ENCODE measurements at regions not wholly inside any gene's neighbourhood (a gene's known extent, or its start where the extent isn't known, plus 50 kb on each side); places are given as distances from the start of the nearest gene placed in this dataset.

GRCh38 chr2:120809151-120809550 is 73.5 kb downstream of the GLI2 start:
- no peak for DNase-seq (ENCODE audit: low read depth)

DNA sequence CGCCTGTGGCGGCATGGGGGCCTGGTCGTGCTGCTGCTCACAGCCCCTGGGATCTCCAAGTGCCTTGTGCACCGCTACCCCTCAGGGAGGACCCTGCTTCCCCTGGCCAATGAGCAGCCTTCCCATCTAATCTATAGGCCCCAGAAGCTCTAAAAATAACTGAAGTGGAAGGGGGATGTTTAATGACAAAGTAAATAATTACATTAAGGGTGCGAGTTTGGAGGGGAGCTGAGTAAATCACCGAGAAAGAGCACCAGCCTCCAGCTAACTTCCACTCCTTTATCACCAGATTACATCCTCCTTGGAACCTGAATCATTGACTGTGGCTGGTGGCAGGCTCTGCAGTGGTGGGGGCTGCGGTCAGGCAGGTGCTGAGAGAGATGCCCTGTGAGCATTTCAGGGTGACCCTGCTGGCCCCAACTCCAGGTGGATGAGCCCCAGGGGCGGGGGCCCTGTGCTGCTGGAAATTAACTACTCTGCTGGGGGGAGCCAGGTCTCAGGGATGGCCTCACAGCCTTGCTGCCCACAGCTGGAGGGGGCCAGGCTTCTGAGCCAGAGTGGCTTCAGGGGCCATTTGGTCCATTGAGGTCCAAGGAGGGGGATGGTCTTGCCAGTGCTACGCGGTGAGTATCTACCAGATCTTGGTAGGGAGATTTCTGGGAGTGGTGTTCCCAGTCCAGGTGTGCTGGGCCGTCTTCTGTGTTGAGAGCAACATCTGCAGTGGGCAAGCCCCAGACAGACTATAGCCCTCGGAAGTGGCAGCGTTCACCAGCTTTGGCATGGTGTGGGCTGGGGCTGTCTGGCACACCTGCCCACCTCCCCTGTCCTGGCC is 74.2 kb downstream of the GLI2 start:
- no peak for DNase-seq (ENCODE audit: low read depth)

DNA sequence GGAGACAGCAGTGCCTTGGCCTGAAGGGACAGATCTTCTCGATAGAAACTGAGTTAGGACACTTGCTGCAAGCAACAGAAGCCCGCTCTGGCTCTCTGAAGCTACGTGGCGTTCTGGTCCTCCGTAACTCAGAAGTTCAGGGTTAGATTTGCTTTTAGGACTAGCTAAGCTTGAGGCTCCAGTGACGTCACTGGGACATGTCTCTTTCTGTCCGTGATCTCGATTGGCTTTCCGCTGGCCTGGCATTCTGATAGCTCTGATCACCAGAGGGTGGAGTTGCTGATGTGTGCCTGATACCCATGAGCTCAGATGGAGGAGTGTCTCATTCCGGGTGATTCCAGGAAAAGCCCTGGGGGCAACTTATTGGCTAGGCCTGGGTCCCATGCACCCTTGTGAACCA is 75.0 kb downstream of the GLI2 start:
- DNase-seq (ENCODE audit: low read depth) = no peak

DNA sequence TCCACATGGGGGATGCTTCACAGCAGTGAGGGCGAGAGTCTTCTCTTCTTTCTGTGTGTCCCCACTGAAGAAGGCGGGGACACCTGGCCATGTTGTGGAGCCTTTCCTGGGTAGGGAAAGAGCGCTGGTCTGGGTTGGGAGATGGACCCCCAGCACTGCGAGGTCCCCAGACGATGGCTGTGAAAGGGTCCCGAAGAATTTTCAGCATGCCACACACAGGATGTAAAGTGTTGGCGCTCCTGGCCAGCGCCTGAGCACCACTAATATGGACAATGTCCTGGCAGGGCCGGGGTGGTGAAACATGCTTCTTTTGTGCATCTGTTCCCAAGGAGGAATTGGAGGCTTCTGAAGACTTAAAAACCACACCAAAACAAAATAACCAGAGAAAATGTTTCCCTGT is 77.2 kb downstream of the GLI2 start:
- DNase-seq (ENCODE audit: low read depth) = no peak

DNA sequence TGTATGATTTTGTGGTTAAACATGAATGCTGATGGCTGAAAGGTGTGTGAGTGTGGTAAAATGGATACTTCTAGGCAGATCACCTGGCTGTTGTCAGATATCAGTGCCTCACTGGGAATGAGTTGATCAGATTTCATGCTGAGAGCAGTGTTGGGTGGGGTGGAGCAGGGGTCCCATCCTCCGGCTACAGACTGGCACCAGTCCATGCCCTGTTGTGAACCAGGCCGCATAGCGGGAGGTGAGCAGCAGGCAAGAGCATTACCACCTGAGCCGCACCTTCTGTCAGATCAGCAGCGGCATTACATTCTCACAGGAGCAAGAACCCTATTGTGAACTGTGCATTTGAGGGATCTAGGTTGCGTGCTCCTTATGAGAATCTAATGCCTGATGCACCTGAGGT is 78.7 kb downstream of the GLI2 start:
- DNase-seq (ENCODE audit: low read depth) = no peak

DNA sequence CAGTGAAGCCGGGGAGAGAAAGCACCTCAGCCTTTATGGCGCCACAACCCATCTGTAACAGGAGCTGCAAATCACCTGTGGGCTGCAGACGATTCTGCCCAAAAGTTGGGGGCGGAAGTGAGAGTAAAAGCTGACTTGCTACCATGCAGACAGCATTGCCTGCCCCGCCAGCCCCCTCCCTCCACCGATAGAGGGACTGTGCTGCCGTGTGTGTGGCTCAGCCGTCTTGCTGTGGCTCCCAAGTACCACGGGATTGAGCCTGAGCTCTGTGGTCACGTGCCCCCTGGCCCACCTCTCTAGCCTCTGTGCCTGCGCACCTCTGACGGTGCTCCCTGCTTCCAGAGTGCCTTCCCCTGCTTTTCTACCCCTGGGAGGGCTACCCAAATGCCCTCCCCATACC is 79.6 kb downstream of the GLI2 start:
- DNase-seq (ENCODE audit: low read depth) = no peak

- DNase-seq (ENCODE audit: low read depth) = no peak
These were observed 81.7 kb downstream of the GLI2 start for GRCh38 chr2:120817136-120817955.

- DNase-seq (ENCODE audit: low read depth) = no peak
These were observed 82.3 kb downstream of the GLI2 start for GRCh38 chr2:120817956-120818325.

- no peak for DNase-seq (ENCODE audit: low read depth)
These were observed 82.8 kb downstream of the GLI2 start for GRCh38 chr2:120818441-120818920.

DNA sequence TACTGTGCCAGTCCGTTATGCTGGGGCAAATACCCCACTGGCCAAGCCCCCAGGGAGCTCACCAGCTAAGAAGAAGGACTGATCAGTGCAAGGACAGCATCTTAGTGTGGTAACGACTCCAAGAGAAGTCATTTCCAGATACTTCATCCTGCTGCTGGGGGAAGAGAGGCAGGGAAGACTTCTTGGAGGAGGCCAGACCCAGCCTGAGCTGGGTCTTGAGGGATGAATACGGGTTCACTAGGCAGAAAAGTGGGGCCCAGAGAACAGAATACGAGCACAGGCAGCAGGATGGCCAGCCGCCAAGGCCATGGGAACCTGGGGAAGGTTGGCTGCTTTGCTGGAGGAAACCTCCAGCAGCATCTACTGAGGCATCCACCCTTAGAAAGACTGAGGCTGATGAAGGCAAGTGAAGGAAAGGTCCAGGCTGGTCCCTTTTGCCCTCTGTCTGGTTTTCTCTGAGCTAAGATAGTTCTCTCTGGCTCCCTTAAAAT is 84.1 kb downstream of the GLI2 start:
- no peak for DNase-seq (ENCODE audit: low read depth)

GRCh38 chr2:120820263-120820952 is 84.7 kb downstream of the GLI2 start:
- peak; percentile 71 for DNase-seq (ENCODE audit: low read depth)

- DNase-seq (ENCODE audit: low read depth) = no peak
These were observed 85.2 kb downstream of the GLI2 start for GRCh38 chr2:120820953-120821279.

DNA sequence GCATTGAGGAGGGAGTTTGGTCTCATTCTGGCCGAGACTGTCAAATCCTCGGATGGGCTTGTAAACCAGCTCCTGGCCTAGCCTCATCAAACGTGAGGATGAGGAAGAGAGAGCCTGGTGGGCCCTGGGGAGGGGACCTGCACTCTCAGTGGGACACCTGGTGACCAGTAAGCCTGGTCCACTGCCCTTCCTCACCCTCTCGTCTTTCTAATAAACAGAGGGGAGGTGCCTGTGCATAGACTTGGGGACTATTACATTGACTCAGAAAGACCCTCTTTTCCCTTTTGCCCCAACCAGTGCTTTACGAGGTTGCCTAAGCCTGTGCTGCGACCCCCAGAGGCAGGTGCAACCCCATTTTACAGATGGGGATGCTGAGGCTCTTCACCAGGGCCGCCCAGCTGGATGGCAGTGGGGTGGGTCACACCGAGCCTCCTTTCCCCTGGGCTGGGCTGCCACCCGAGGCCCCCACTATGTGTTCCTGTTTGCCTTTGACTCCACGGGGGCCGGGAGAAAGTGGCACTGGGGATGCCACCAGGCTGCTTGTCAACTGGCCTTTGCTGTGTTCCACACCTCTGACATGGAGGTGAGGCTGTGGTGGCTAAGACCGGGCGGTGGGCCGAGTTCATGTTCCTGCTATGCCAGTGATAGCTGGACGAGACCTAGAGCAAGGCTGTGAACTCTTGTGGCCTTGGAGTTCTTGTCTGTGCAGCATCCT is 85.9 kb downstream of the GLI2 start:
- no peak for DNase-seq (ENCODE audit: low read depth)

- no peak for DNase-seq (ENCODE audit: low read depth)
These were observed 87.3 kb downstream of the GLI2 start for GRCh38 chr2:120822933-120823332.

DNA sequence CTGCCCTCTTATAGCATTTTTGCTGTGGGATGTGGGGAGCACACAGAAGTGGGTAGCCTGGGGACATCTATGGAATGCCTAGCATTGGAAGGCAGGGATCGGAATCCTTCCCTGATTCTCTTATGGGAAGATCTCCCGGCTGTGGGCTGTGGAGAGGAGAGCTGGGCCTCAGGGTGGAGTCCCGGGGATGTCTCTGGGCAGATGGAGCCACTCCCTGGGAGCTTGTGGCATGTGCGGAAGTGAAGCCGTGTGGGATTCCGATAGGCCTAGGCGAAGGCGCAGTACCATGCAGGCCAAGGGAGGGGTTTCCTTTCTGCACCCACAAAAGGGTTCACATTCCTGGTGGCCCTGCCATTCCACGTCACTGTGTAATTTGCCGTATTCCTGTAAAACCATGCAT is 87.9 kb downstream of the GLI2 start:
- no peak for DNase-seq (ENCODE audit: low read depth)

- no peak for DNase-seq (ENCODE audit: low read depth)
These were observed 88.6 kb downstream of the GLI2 start for GRCh38 chr2:120824246-120824645.

GRCh38 chr2:120825370-120826259 is 89.9 kb downstream of the GLI2 start:
- no peak for DNase-seq (ENCODE audit: low read depth)

- no peak for DNase-seq (ENCODE audit: low read depth)
These were observed 90.6 kb downstream of the GLI2 start for GRCh38 chr2:120826260-120826648.

GRCh38 chr2:120826716-120827410 is 91.2 kb downstream of the GLI2 start:
- DNase-seq (ENCODE audit: low read depth) = no peak

GRCh38 chr2:120828066-120828465 is 92.4 kb downstream of the GLI2 start:
- no peak for DNase-seq (ENCODE audit: low read depth)
